ENCODE measurements at regions not wholly inside any gene's neighbourhood (a gene's known extent, or its start where the extent isn't known, plus 50 kb on each side); places are given as distances from the start of the nearest gene placed in this dataset.

DNA sequence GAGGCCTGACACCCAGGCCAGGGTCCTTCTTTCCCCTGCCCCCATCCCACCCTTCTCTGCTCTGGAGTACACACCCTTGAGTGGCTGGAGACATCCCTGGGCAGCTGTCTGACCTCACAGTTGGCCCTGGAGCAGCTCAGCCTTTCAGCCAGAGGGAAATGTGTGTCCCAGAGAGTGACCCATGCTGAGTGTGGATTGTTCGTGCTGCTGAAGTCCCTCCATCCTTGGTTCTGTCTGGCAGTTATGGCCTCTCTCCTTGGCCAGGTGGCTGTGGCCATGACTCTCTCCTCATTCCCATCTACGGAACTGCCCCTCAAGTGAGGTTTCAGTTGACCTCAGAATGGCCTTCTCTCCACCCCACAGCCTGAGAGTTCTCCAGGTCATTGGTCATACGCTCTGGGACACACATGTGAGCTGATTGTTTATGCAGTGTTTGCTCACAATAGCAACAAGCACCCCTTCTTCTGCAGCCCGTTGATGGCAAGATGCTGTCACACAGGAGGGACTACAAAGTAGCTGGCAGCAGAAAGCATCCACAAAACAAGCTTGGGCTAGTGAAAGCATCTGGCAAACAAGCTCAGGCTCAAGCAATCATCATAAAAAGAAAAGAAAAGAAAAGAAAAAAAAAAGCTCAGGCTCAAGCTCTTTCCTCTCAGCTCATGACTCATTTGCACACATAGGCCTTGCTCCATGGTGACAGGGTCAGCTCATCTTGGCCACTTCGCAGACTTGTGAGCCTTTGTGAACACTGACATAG lies 55.3 kb upstream of the ITGA11 start:
- TF ChIP-seq, protein P1, sequence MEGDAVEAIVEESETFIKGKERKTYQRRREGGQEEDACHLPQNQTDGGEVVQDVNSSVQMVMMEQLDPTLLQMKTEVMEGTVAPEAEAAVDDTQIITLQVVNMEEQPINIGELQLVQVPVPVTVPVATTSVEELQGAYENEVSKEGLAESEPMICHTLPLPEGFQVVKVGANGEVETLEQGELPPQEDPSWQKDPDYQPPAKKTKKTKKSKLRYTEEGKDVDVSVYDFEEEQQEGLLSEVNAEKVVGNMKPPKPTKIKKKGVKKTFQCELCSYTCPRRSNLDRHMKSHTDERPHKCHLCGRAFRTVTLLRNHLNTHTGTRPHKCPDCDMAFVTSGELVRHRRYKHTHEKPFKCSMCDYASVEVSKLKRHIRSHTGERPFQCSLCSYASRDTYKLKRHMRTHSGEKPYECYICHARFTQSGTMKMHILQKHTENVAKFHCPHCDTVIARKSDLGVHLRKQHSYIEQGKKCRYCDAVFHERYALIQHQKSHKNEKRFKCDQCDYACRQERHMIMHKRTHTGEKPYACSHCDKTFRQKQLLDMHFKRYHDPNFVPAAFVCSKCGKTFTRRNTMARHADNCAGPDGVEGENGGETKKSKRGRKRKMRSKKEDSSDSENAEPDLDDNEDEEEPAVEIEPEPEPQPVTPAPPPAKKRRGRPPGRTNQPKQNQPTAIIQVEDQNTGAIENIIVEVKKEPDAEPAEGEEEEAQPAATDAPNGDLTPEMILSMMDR (IDR thresholded peaks at IDR 0.05): no peak
- no peaks in the 10 kb centered on the region for H3K9me3 ChIP-seq (ENCODE audit: control insufficient read depth, low read length)
- no peak overlapping the region for H2AFZ ChIP-seq
- no peak overlapping the region for H3K9ac ChIP-seq
- H3K4me3 ChIP-seq (ENCODE audit: low read depth, low read length): no peak overlapping the region
- no peak overlapping the region for H3K4me2 ChIP-seq (ENCODE audit: low read length)
- no peaks in the 10 kb centered on the region for H3K79me2 ChIP-seq
- no peaks in the 10 kb centered on the region for H3K36me3 ChIP-seq (ENCODE audit: control insufficient read depth, insufficient read depth, low read length)
- H3K27me3 ChIP-seq (ENCODE audit: control insufficient read depth, insufficient read depth, low read length): no peaks in the 10 kb centered on the region
- H3K27ac ChIP-seq: no peak overlapping the region
- H3K4me1 ChIP-seq: no peaks in the 10 kb centered on the region

DNA sequence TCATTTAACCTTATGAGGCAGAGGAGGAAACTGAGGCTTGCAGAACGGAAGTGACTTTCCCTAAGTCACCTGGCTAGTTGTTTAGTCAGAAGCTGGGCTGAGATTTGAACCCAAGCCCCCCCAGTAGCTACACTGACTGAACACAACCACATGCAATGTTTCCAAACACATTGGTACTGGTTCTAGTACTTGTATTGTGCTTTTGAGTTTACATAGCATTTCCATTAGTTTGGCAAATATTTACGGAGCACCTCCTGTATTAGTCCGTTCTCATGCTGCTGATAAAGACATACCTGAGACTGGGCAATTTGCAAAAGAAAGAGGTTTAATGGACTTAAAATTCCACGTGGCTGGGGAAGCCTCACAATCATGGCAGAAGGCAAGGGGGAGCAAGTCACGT lies 56.3 kb upstream of the ITGA11 start:
- no peaks in the 10 kb centered on the region for H3K9me3 ChIP-seq (ENCODE audit: control insufficient read depth, low read length)
- H3K4me3 ChIP-seq (ENCODE audit: low read depth, low read length): no peak overlapping the region
- H3K9ac ChIP-seq: no peak overlapping the region
- H3K27ac ChIP-seq: no peak overlapping the region
- no peaks in the 10 kb centered on the region for H3K36me3 ChIP-seq (ENCODE audit: control insufficient read depth, insufficient read depth, low read length)
- H3K4me2 ChIP-seq (ENCODE audit: low read length): no peak overlapping the region
- no peaks in the 10 kb centered on the region for H3K27me3 ChIP-seq (ENCODE audit: control insufficient read depth, insufficient read depth, low read length)
- TF ChIP-seq, protein P1 (IDR thresholded peaks at IDR 0.05): no peak
- no peak overlapping the region for H2AFZ ChIP-seq
- H3K79me2 ChIP-seq: no peaks in the 10 kb centered on the region
- H3K4me1 ChIP-seq: no peaks in the 10 kb centered on the region

DNA sequence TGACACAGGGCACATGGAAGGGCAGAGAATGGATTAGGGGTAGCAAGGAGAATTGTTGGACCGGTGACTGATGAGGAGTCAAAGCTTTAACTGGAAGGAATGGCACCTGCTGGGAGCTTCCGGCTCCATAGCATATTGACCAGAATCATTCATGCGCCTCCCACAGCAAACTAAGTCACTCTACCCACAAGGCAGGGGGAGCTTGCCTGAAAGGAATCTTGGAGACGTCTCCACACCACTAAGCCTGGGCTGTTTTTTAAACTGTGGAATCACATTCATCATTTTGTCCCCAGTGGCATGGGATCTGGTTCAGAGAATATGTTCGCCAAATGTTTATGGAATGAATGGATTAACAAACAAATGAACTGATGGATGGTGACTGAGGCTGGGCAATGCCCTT lies 57.0 kb upstream of the ITGA11 start:
- Histone ChIP-seq H3K79me2 (no peaks in the 10 kb centered on the region), H2AFZ (no peak overlapping the region), H3K4me3 (ENCODE audit: low read depth, low read length) (no peak overlapping the region), H3K27me3 (ENCODE audit: control insufficient read depth, insufficient read depth, low read length) (no peaks in the 10 kb centered on the region), H3K36me3 (ENCODE audit: control insufficient read depth, insufficient read depth, low read length) (no peaks in the 10 kb centered on the region), H3K4me1 (no peaks in the 10 kb centered on the region), H3K27ac (no peak overlapping the region), H3K4me2 (ENCODE audit: low read length) (no peak overlapping the region), H3K9ac (no peak overlapping the region), H3K9me3 (ENCODE audit: control insufficient read depth, low read length) (no peaks in the 10 kb centered on the region)
- TF ChIP-seq, protein P1 (IDR thresholded peaks at IDR 0.05): no peak

DNA sequence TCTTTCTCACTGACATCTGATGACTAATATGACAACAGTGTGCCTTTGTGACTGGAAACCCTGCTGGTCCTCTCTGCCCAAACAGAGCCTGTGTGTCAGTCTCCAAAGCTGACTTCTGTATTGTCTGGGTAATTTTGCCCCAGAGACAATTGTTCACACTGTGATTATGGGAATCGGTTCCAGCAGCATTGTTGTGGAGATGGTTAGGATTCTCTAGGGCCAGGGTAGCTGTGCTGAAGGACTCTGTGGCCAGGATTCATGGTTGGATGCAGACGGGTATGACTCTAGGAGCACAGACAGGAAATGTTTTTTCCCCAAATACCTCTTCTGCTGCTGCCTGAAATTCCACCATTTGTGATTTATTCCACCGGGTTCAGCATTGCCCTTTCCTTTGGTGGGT lies 57.5 kb upstream of the ITGA11 start:
- Histone ChIP-seq H3K36me3 (ENCODE audit: control insufficient read depth, insufficient read depth, low read length) (no peaks in the 10 kb centered on the region), H2AFZ (no peak overlapping the region), H3K27me3 (ENCODE audit: control insufficient read depth, insufficient read depth, low read length) (no peaks in the 10 kb centered on the region), H3K4me1 (no peaks in the 10 kb centered on the region), H3K4me2 (ENCODE audit: low read length) (no peak overlapping the region), H3K9me3 (ENCODE audit: control insufficient read depth, low read length) (no peaks in the 10 kb centered on the region), H3K4me3 (ENCODE audit: low read depth, low read length) (no peak overlapping the region), H3K79me2 (no peaks in the 10 kb centered on the region), H3K27ac (no peak overlapping the region), H3K9ac (no peak overlapping the region)
- TF ChIP-seq, protein P1 (IDR thresholded peaks at IDR 0.05): no peak

Data from parathyroid adenoma (tissue), 2 donors.